ENCODE measurements at regions not wholly inside any gene's neighbourhood (a gene's known extent, or its start where the extent isn't known, plus 50 kb on each side); places are given as distances from the start of the nearest gene placed in this dataset.
"Not testable (repeated sequence)": the region's sequence is repeated elsewhere in the genome, so short reads cannot be mapped to it uniquely, and the experiment has no call there.

- peaks cover 4% of the 10 kb centered on the region for H3K27me3 Mint-ChIP-seq (ENCODE audit: unreplicated experiment)
Measured at GRCh38 chr5:173486355-173487225, 129.9 kb downstream of the BOD1 start.

GRCh38 chr5:173484569-173484968, 131.9 kb downstream of the BOD1 start:
- Mint-ChIP-seq H3K27me3 (ENCODE audit: unreplicated experiment) (peaks cover 4% of the 10 kb centered on the region), H3K27ac (ENCODE audit: unreplicated experiment) (no peak overlapping the region), H3K4me3 (ENCODE audit: unreplicated experiment) (no peak overlapping the region), H3K36me3 (ENCODE audit: unreplicated experiment) (no peaks in the 10 kb centered on the region), H3K9me3 (ENCODE audit: unreplicated experiment) (no peaks in the 10 kb centered on the region), H3K4me1 (ENCODE audit: low read depth, unreplicated experiment) (no peaks in the 10 kb centered on the region)
- TF ChIP-seq CTCF (IDR thresholded peaks at IDR 0.05; ENCODE audit: partially characterized antibody, unreplicated experiment) = no peak
- DNase-seq = no peak

More at GRCh38 chr5:173486355-173487225, 129.9 kb downstream of the BOD1 start:
- no peak overlapping the region for H3K4me3 Mint-ChIP-seq (ENCODE audit: unreplicated experiment)
- H3K36me3 Mint-ChIP-seq (ENCODE audit: unreplicated experiment) = no peaks in the 10 kb centered on the region
- H3K4me1 Mint-ChIP-seq (ENCODE audit: low read depth, unreplicated experiment) = no peaks in the 10 kb centered on the region
- no peak for DNase-seq
- H3K27ac Mint-ChIP-seq (ENCODE audit: unreplicated experiment) = no peak overlapping the region
- no peak for TF ChIP-seq CTCF (IDR thresholded peaks at IDR 0.05; ENCODE audit: partially characterized antibody, unreplicated experiment)
- peaks cover under 1% of the 10 kb centered on the region for H3K9me3 Mint-ChIP-seq (ENCODE audit: unreplicated experiment)

GRCh38 chr5:173483599-173483998, 132.9 kb downstream of the BOD1 start:
- not testable (repeated sequence) for H3K4me3 Mint-ChIP-seq (ENCODE audit: unreplicated experiment); H3K27me3 Mint-ChIP-seq (ENCODE audit: unreplicated experiment); H3K9me3 Mint-ChIP-seq (ENCODE audit: unreplicated experiment); H3K27ac Mint-ChIP-seq (ENCODE audit: unreplicated experiment); DNase-seq; H3K4me1 Mint-ChIP-seq (ENCODE audit: low read depth, unreplicated experiment); H3K36me3 Mint-ChIP-seq (ENCODE audit: unreplicated experiment)

- TF ChIP-seq CTCF (IDR thresholded peaks at IDR 0.05; ENCODE audit: partially characterized antibody, unreplicated experiment) = no peak
- no peak for DNase-seq
- Mint-ChIP-seq H3K4me3 (ENCODE audit: unreplicated experiment) (no peak overlapping the region), H3K4me1 (ENCODE audit: low read depth, unreplicated experiment) (peaks cover 2% of the 10 kb centered on the region), H3K27me3 (ENCODE audit: unreplicated experiment) (peaks cover 6% of the 10 kb centered on the region), H3K9me3 (ENCODE audit: unreplicated experiment) (no peaks in the 10 kb centered on the region), H3K27ac (ENCODE audit: unreplicated experiment) (no peak overlapping the region), H3K36me3 (ENCODE audit: unreplicated experiment) (no peaks in the 10 kb centered on the region)
Measured at GRCh38 chr5:173483160-173483559, 133.3 kb downstream of the BOD1 start.

GRCh38 chr5:173481821-173482220, 134.6 kb downstream of the BOD1 start:
- H3K27me3 Mint-ChIP-seq (ENCODE audit: unreplicated experiment) = peaks cover 5% of the 10 kb centered on the region
- no peak overlapping the region for H3K4me3 Mint-ChIP-seq (ENCODE audit: unreplicated experiment)
- H3K4me1 Mint-ChIP-seq (ENCODE audit: low read depth, unreplicated experiment) = peaks cover 2% of the 10 kb centered on the region
- H3K36me3 Mint-ChIP-seq (ENCODE audit: unreplicated experiment) = no peaks in the 10 kb centered on the region
- no peaks in the 10 kb centered on the region for H3K9me3 Mint-ChIP-seq (ENCODE audit: unreplicated experiment)
- no peak for DNase-seq
- no peak for TF ChIP-seq CTCF (IDR thresholded peaks at IDR 0.05; ENCODE audit: partially characterized antibody, unreplicated experiment)
- no peak overlapping the region for H3K27ac Mint-ChIP-seq (ENCODE audit: unreplicated experiment)
